Psoas muscle (tissue), 7 donors: ENCODE measurements at regions not wholly inside any gene's neighbourhood (a gene's known extent, or its start where the extent isn't known, plus 50 kb on each side); places are given as distances from the start of the nearest gene placed in this dataset.
"Not testable (repeated sequence)": the region's sequence is repeated elsewhere in the genome, so short reads cannot be mapped to it uniquely, and the experiment has no call there.

Source experiments
- ATAC-seq, 4 donors: fragments of 200-7000 bp; cut with Tn5 transposase; one replicate each; pipeline ENCODE4 v1.9.1; 2020; ENCODE audit warnings: moderate library complexity in 3 of 4, mild to moderate bottlenecking in 2 of 4
- DNase-seq, 2 donors: peaks; one replicate each; pipeline ENCODE4 v3.0.0-alpha.2; 2020
- H3K27ac ChIP-seq: fragments of 200-600 bp; one replicate; pipeline ENCODE4 v1.8.0; 2022
- H3K27me3 ChIP-seq, 3 donors: fragments of 200-600 bp in 1 of 3; one replicate each; pipeline versions ENCODE4 v1.6.1 to v1.8.0; 2013 to 2022; ENCODE audit warnings: low read length in 2 of 3, mild to moderate bottlenecking in 2 of 3, moderate library complexity in 1 of 3; ENCODE audit not compliant: insufficient read depth in 3 of 3
- H3K36me3 ChIP-seq, 2 donors: fragments of 200-600 bp in 1 of 2; one replicate each; pipeline versions ENCODE4 v1.6.1 to v1.8.0; 2013 to 2022; ENCODE audit warnings: low read depth in 1 of 2, mild to moderate bottlenecking in 1 of 2, moderate library complexity in 1 of 2; ENCODE audit not compliant: insufficient read depth in 1 of 2
- H3K4me1 ChIP-seq: fragments of 200-600 bp; one replicate; pipeline ENCODE4 v1.8.0; 2022
- H3K4me3 ChIP-seq: fragments of 200-600 bp; one replicate; pipeline ENCODE4 v1.8.0; 2022; ENCODE audit warnings: mild to moderate bottlenecking
- H3K9me3 ChIP-seq: fragments of 200-600 bp; one replicate; pipeline ENCODE4 v1.8.0; 2022
- WGBS, 3 donors: extraction: QIAGEN DNeasy Blood & Tissue Kit; methylation state at CpG; one replicate each; pipeline versions ENCODE4 v1.1.6 to v1.1.7; 2013; 5-methylcytosine and 5-hydroxymethylcytosine counted together
- intact Hi-C, 2 donors: fragments of 100-400 bp; cut with DNase I; formaldehyde crosslinking; loops; one replicate each; pipeline versions ENCODE4 v1.11.0 to v1.14.2; 2022
- TF ChIP-seq, protein P1 (sequence below): fragments of 200-600 bp; IDR thresholded peaks from one replicate; pipeline ENCODE4 v1.8.0; 2022; ENCODE audit warnings: antibody characterized with exemption
- donor health status: healthy with polysubstance abuse.
- donor health status: DM: no; HTN: no; CAD: no; lungs with moderate emphysema.
- donor health status: Bipolar disorder and iron deficiency.
- donor health status: healthy.
- donor health status: DM: yes; HTN: yes; CAD: no.
- donor health status: DM: no; HTN: no; CAD: no.
- donor health status: DM: yes; HTN: yes; CAD: no.

DNA sequence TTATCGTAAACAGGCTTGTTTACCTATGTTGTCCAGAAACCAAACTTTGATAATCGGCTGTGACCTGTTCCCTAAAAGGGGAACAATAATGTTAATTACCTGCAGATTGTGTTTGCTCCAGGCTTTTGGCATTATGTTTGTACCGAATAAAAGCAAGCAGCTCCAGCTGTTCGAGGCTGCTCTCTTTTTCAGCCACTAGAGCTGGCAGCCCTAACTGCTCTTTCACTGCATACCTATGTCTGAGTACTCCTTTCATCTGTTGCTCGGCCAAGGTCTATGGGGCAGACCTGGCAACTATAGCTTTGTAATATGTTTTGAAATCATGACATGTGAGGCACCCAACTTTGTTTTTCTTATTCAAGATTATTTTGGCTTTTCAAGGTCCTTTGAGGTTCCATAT, 77.8 kb upstream of the EHBP1 start:
- H3K9me3 ChIP-seq: peaks cover 10% of the 10 kb centered on the region
- 55 to 74% (median 60%) methylated on average over 5 of the region's 5 CpGs for whole genome bisulfite sequencing, 3 donors
- no peak overlapping the region for H3K4me3 ChIP-seq
- no peaks in the 10 kb centered on the region for H3K27me3 ChIP-seq
- no peak for ATAC-seq
- no peaks in the 10 kb centered on the region for H3K36me3 ChIP-seq
- no peak overlapping the region for H3K27ac ChIP-seq
- intact Hi-C loops: no loop called here
- TF ChIP-seq, protein P1, sequence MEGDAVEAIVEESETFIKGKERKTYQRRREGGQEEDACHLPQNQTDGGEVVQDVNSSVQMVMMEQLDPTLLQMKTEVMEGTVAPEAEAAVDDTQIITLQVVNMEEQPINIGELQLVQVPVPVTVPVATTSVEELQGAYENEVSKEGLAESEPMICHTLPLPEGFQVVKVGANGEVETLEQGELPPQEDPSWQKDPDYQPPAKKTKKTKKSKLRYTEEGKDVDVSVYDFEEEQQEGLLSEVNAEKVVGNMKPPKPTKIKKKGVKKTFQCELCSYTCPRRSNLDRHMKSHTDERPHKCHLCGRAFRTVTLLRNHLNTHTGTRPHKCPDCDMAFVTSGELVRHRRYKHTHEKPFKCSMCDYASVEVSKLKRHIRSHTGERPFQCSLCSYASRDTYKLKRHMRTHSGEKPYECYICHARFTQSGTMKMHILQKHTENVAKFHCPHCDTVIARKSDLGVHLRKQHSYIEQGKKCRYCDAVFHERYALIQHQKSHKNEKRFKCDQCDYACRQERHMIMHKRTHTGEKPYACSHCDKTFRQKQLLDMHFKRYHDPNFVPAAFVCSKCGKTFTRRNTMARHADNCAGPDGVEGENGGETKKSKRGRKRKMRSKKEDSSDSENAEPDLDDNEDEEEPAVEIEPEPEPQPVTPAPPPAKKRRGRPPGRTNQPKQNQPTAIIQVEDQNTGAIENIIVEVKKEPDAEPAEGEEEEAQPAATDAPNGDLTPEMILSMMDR: no peak
- no peak for DNase-seq
- no peaks in the 10 kb centered on the region for H3K4me1 ChIP-seq

DNA sequence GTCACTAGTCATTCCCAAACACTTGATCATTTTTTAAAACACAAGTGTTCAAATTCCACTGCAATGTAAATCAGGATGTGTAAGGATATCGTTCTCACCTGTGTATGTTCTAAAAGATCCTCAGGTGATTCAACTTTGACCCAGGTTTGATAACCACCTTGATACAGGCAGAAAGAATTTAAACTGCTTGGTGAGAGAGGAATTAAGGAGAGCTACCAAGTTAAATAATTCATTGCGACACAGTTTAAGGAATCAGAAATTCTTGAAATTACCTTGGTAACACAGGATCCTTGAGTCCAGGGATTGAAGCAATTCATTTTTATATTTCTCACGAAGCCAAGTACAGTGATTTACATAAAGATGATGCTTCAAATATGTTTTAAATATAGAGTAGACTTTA, 80.7 kb upstream of the EHBP1 start:
- no peak for DNase-seq
- H3K36me3 ChIP-seq: no peaks in the 10 kb centered on the region
- H3K27me3 ChIP-seq: no peaks in the 10 kb centered on the region
- no peaks in the 10 kb centered on the region for H3K9me3 ChIP-seq
- 74 to 81% (median 79%) methylated on average over 3 of the region's 3 CpGs for WGBS, 3 donors
- no peak overlapping the region for H3K4me3 ChIP-seq
- H3K27ac ChIP-seq: no peak overlapping the region
- H3K4me1 ChIP-seq: no peaks in the 10 kb centered on the region
- TF ChIP-seq, protein P1: no peak
- ATAC-seq: no peak
- intact Hi-C loops: no loop called here

DNA sequence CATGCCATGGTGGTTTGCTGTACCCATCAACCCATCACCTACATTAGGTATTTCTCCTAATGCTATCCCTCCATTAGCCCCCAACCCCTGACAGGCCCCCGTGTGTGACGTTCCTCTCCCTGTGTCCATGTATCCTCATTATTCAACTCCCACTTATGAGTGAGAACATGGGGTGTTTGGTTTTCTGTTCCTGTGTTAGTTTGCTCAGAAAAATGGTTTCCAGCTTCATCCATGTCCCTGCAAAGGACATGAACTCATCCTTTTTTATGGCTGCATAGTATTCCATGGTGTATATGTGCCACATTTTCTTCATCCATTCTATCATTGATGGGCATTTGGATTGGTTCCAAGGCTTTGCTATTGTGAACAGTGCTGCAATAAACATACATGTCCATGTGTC, 89.0 kb upstream of the EHBP1 start:
- H3K4me3 ChIP-seq, H3K9me3 ChIP-seq, H3K4me1 ChIP-seq, H3K36me3 ChIP-seq, DNase-seq, H3K27ac ChIP-seq, ATAC-seq, intact Hi-C loops, H3K27me3 ChIP-seq: not testable (repeated sequence)
- 94 to 100% (median 95%) methylated on average over 2 of the region's 2 CpGs for WGBS, 3 donors

DNA sequence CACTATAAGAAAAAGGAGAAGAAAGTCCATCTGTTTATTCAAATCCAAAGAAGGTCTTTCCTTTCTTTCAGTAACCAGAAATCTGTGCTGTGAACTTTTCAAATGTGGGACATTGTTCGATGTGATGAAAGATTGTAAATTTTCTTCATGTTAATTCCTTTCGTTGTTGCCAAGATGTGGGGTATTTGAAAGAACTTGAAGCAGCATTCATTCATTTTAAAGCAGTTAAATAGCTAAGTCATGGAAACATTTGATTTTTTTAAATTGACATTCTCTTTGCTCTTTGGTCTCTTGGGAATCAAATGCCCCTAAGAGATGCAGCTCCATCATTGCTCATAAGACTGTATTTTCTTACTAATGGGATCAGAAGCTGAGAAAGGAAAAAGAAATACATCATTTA, 93.7 kb upstream of the EHBP1 start:
- ATAC-seq: no peak
- Histone ChIP-seq H3K4me3 (no peak overlapping the region), H3K36me3 (no peaks in the 10 kb centered on the region), H3K4me1 (no peaks in the 10 kb centered on the region), H3K27ac (no peak overlapping the region), H3K9me3 (no peaks in the 10 kb centered on the region), H3K27me3 (no peaks in the 10 kb centered on the region)
- 58 to 70% (median 69%) methylated on average over 2 of the region's 2 CpGs for WGBS, 3 donors
- TF ChIP-seq, protein P1: no peak
- intact Hi-C loops: no loop called here
- no peak for DNase-seq

DNA sequence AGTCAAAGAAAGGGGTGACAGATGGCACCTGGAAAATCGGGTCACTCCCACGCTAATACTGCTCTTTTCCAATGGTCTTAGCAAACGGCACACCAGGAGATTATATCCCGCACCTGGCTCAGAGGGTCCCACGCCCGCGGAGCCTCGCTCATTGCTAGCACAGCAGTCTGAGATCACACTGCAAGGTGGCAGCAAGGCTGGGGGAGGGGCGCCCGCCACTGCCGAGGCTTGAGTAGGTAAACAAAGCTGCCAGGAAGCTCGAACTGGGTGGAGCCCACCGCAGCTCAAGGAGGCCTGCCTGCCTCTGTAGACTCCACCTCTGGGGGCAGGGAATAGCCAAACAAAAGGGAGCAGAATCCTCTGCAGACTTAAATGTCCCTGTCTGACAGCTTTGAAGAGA, 99.5 kb upstream of the TMEM17 start:
- ATAC-seq, H3K4me1 ChIP-seq, H3K4me3 ChIP-seq, H3K27ac ChIP-seq, H3K9me3 ChIP-seq, H3K27me3 ChIP-seq, H3K36me3 ChIP-seq, intact Hi-C loops, DNase-seq: not testable (repeated sequence)
- WGBS, 3 donors: 85 to 88% (median 85%) methylated on average over 13 of the region's 13 CpGs

DNA sequence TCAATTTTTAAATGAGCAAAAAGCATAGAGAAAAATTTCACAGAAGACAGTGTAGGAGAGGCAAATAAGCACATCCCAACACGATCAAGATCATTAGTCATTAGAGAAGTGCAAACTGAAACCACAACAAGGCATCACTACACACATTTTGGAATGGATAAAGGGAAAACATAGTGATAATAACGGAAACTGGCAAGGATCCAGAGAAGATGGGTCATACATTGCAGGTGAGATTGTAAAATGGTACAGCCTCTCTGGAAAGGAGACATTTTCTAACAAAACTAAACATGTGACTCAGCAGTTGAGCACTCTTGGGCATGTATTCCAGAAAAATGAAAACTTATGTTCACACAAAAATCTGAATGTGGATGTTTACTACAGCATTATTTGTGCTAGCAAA, 98.3 kb upstream of the TMEM17 start:
- 68 to 76% (median 73%) methylated on average over 2 of the region's 2 CpGs for WGBS, 3 donors
- no peak for ATAC-seq
- TF ChIP-seq, protein P1: no peak

More for the DNA sequence above, 98.3 kb upstream of the TMEM17 start:
- Histone ChIP-seq H3K27me3 (no peaks in the 10 kb centered on the region), H3K36me3 (no peaks in the 10 kb centered on the region), H3K4me3 (no peak overlapping the region), H3K9me3 (no peaks in the 10 kb centered on the region), H3K27ac (no peak overlapping the region), H3K4me1 (no peaks in the 10 kb centered on the region)
- intact Hi-C loops: no loop called here
- no peak for DNase-seq
